ENCODE measurements at regions not wholly inside any gene's neighbourhood (a gene's known extent, or its start where the extent isn't known, plus 50 kb on each side); places are given as distances from the start of the nearest gene placed in this dataset.

- TF ChIP-seq CTCF (IDR thresholded peaks at IDR 0.05), result no peak
These were observed 226.9 kb upstream of the SMIM21 start for GRCh38 chr18:75654386-75654785.

GRCh38 chr18:75652528-75652927 lies 225.0 kb upstream of the SMIM21 start:
- TF ChIP-seq CTCF (IDR thresholded peaks at IDR 0.05), result no peak

- TF ChIP-seq CTCF (IDR thresholded peaks at IDR 0.05), result no peak
These were observed 217.4 kb upstream of the SMIM21 start for GRCh38 chr18:75644871-75645270.

GRCh38 chr18:75643083-75643482 lies 215.6 kb upstream of the SMIM21 start:
- no peak for TF ChIP-seq CTCF (IDR thresholded peaks at IDR 0.05)

- no peak for TF ChIP-seq CTCF (IDR thresholded peaks at IDR 0.05)
These were observed 211.9 kb upstream of the SMIM21 start for GRCh38 chr18:75639472-75639831.

- TF ChIP-seq CTCF (IDR thresholded peaks at IDR 0.05), result no peak
These were observed 211.4 kb upstream of the SMIM21 start for GRCh38 chr18:75638776-75639471.

GRCh38 chr18:75638223-75638775 lies 210.8 kb upstream of the SMIM21 start:
- TF ChIP-seq CTCF (IDR thresholded peaks at IDR 0.05), result no peak

GRCh38 chr18:75635096-75635495 lies 207.6 kb upstream of the SMIM21 start:
- no peak for TF ChIP-seq CTCF (IDR thresholded peaks at IDR 0.05)

All from LNCAP (cell line).